GM13976 (cell line): ENCODE measurements at regions not wholly inside any gene's neighbourhood (a gene's known extent, or its start where the extent isn't known, plus 50 kb on each side); places are given as distances from the start of the nearest gene placed in this dataset.

Source experiments
- DNase-seq: peaks from one replicate; pipeline ENCODE4 v3.0.0; 2012; ENCODE audit warnings: low spot score
- CTCF ChIP-seq: IDR thresholded peaks from 2 replicates; pipeline ENCODE4 v1.5.1; 2012; ENCODE audit warnings: borderline replicate concordance, mild to moderate bottlenecking; ENCODE audit not compliant: insufficient read depth; ENCODE audit errors: extremely low read depth, missing control alignments, control extremely low read depth
- in situ Hi-C: fragments of 300-500 bp; cut with MboI; formaldehyde crosslinking; loops from one replicate; pipeline ENCODE4 v1.12.0; 2022; ENCODE audit warnings: low sequenced_read_pairs, mixed read lengths, inconsistent platforms; ENCODE audit not compliant: unreplicated experiment

- no peak for TF ChIP-seq CTCF
- DNase-seq = no peak
- in situ Hi-C loops = no loop called here
Observed at GRCh38 chr3:181567311-181568075, 144.2 kb upstream of the SOX2 start.

GRCh38 chr3:181565416-181565815 is 146.3 kb upstream of the SOX2 start:
- no peak for DNase-seq
- no peak for TF ChIP-seq CTCF
- in situ Hi-C loops = no loop called here

GRCh38 chr3:181564222-181564621 is 147.5 kb upstream of the SOX2 start:
- no peak for TF ChIP-seq CTCF
- no peak for DNase-seq
- in situ Hi-C loops = no loop called here

GRCh38 chr3:181561139-181562031 is 150.3 kb upstream of the SOX2 start:
- in situ Hi-C loops = no loop called here
- no peak for DNase-seq
- TF ChIP-seq CTCF = no peak

GRCh38 chr3:181558870-181559269 is 152.9 kb upstream of the SOX2 start:
- no peak for TF ChIP-seq CTCF
- DNase-seq = no peak
- in situ Hi-C loops = no loop called here

- no peak for DNase-seq
- no peak for TF ChIP-seq CTCF
- in situ Hi-C loops = no loop called here
Observed at GRCh38 chr3:181555681-181556080, 156.0 kb upstream of the SOX2 start.
